WTC11 (cell line): ENCODE measurements at regions not wholly inside any gene's neighbourhood (a gene's known extent, or its start where the extent isn't known, plus 50 kb on each side); places are given as distances from the start of the nearest gene placed in this dataset.
"Not testable (repeated sequence)": the region's sequence is repeated elsewhere in the genome, so short reads cannot be mapped to it uniquely, and the experiment has no call there.

Source experiments
- ATAC-seq: fragments of 200-7000 bp; cut with Tn5 transposase; 2 replicates; pipeline ENCODE4 v1.10.0; 2021; ENCODE audit warnings: mild to moderate bottlenecking, moderate library complexity
- CTCF ChIA-PET: fragments of 300-600 bp; sonication (Branson Sonifier 250); formaldehyde crosslinking; loops from one replicate; lab custom pipeline; 2021; ENCODE audit warnings: antibody characterized with exemption; lab: Charles Lee
- POLR2A ChIA-PET: fragments of 350-600 bp; sonication (Branson Sonifier 250); formaldehyde crosslinking; loops from one replicate; lab custom pipeline; 2021; ENCODE audit warnings: antibody characterized with exemption; lab: Charles Lee
- DNase-seq: peaks from one replicate; pipeline ENCODE4 v3.0.0; 2021; ENCODE audit warnings: low spot score
- H3K27ac Mint-ChIP-seq: 2 replicates; pipeline ENCODE4 v1.8.0; 2021; ENCODE audit warnings: mixed read lengths
- H3K27me3 Mint-ChIP-seq: 2 replicates; pipeline ENCODE4 v1.8.0; 2021; ENCODE audit warnings: low read depth, mild to moderate bottlenecking, moderate library complexity, mixed read lengths
- H3K36me3 Mint-ChIP-seq: 2 replicates; pipeline ENCODE4 v1.8.0; 2021; ENCODE audit warnings: mixed read lengths
- H3K4me1 Mint-ChIP-seq: 2 replicates; pipeline ENCODE4 v1.8.0; 2022; ENCODE audit warnings: mixed read lengths
- H3K4me3 Mint-ChIP-seq: 2 replicates; pipeline ENCODE4 v1.8.0; 2021; ENCODE audit warnings: mild to moderate bottlenecking, moderate library complexity, mixed read lengths
- H3K9me3 Mint-ChIP-seq: 2 replicates; pipeline ENCODE4 v1.8.0; 2021; ENCODE audit warnings: mixed read lengths

DNA sequence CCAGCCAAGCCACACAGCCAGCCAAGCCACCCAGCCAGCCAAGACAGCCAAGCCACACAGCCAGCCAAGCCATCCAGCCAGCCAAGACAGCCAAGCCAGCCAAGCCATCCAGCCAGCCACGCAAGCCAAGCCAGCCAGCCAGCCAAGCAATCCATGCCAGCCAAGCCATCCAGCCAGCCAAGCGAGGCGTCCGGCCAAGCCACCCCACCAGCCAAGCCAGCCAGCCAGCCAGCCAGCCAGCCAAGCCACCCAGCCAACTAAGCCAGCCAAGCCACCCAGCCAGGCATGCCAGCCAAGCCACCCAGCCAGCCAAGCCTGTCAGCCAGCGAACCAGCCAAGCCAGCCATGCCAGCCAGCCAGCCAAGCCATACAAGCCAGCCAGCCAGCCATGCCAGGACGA is 1601.8 kb downstream of the RPIA start:
- H3K4me3 Mint-ChIP-seq, DNase-seq, H3K9me3 Mint-ChIP-seq, ATAC-seq, POLR2A ChIA-PET, CTCF ChIA-PET, H3K36me3 Mint-ChIP-seq, H3K27ac Mint-ChIP-seq, H3K27me3 Mint-ChIP-seq, H3K4me1 Mint-ChIP-seq: not testable (repeated sequence)

DNA sequence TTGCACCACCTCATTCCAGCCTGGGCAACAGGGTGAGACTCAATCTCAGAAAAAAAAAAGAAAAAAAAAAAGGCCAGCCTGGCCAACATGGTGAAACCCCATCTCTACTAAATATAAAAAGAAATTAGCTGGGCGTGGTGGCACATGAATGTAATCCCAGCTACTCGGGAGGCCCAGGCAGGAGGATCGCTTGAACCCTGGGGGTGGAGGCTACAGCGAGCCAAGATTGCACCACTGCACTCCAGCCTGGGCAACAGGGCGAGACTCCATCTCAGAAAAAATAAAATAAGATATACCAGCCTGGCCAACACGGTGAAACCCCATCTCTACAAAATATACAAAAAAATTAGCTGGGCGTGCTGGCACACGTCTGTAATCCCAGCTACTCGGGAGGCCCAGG is 1602.3 kb downstream of the RPIA start:
- H3K27me3 Mint-ChIP-seq, H3K27ac Mint-ChIP-seq, H3K4me1 Mint-ChIP-seq, CTCF ChIA-PET, POLR2A ChIA-PET, DNase-seq, H3K4me3 Mint-ChIP-seq, ATAC-seq, H3K36me3 Mint-ChIP-seq, H3K9me3 Mint-ChIP-seq: not testable (repeated sequence)

DNA sequence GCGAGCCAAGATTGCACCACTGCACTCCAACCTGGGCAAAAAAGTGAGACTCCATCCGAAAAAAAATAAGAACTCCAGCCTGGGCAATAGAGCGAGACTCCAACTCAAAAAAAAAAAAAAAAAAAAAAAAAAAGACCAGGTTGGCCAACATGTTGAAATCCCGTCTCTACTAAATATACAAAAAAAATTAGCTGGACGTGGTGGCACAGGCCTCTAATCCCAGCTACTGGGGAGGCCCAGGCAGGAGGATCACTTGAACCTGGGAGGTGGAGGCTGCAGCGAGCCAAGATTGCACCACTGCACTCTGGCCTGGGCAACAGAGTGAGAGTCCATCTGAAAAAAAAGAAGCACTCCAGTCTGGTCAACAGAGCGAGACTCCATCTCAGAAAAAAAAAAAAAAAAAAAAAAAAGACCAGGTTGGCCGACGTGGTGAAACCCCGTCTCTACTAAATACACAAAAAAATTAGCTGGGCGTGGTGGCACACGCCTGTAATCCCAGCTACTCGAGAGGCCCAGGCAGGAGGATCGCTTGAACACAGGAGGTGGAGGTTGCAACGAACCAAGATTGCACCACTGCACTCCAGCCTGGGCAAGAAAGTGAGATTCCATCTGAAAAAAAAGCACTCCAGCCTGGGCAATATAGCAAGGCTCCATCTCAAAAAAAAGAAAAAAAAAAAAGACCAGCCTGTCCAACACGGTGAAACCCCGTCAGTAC is 1603.7 kb downstream of the RPIA start:
- DNase-seq, H3K27me3 Mint-ChIP-seq, H3K27ac Mint-ChIP-seq, H3K9me3 Mint-ChIP-seq, H3K4me3 Mint-ChIP-seq, H3K4me1 Mint-ChIP-seq, ATAC-seq, CTCF ChIA-PET, POLR2A ChIA-PET: not testable (repeated sequence)
- peaks cover 11% of the 10 kb centered on the region for H3K36me3 Mint-ChIP-seq

DNA sequence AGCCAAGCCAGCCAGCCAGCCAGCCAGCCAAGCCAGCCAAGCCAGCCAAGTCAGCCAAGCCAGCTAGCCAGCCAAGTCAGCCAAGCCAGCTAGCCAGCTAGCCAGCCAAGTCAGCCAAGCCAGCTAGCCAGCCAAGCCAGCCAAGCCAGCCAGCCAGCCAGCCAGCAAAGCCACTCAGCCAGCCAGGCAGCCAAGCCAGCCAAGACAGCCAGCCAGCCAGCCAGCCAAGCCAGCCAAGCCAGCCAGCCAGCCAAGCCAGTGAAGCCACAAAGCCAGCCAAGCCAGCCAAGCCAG is 1605.0 kb downstream of the RPIA start:
- peaks cover 11% of the 10 kb centered on the region for H3K36me3 Mint-ChIP-seq
- H3K4me1 Mint-ChIP-seq, POLR2A ChIA-PET, DNase-seq, H3K27ac Mint-ChIP-seq, ATAC-seq, H3K27me3 Mint-ChIP-seq, H3K9me3 Mint-ChIP-seq, CTCF ChIA-PET, H3K4me3 Mint-ChIP-seq: not testable (repeated sequence)

- DNase-seq, CTCF ChIA-PET, H3K27ac Mint-ChIP-seq, H3K4me1 Mint-ChIP-seq, H3K27me3 Mint-ChIP-seq, H3K9me3 Mint-ChIP-seq, POLR2A ChIA-PET, ATAC-seq, H3K4me3 Mint-ChIP-seq: not testable (repeated sequence)
- peaks cover 11% of the 10 kb centered on the region for H3K36me3 Mint-ChIP-seq
Observed at GRCh38 chr2:90297701-90298100, 1606.2 kb downstream of the RPIA start.

DNA sequence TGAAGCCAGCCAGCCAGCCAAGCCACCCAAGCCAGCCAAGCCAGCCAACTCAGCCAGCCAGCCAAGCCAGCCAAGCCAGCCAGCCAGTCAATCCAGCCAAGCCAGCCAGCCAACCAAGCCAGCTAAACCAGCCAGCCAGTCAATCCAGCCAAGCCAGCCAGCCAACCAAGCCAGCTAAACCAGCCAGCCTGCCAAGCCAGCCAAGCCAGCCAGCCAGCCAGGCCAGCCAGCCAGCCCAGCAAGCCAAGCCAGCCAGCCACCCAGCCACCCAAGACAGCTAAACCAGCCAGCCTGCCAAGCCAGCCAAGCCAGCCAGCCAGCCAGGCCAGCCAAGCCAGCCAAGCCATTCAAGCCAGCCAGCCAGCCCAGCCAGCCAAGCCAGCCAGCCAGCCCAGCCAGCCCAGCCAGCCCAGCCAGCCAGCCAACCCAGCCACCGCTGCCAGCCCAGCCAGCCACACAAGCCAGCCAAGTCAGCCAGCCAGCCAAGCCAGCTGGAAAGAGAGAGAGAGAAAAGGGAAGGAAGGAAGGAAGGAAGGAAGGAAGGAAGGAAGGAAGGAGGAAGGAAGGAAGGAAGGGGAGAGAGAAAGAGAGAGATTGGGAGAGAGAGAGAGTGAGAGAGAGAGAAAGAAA is 1606.8 kb downstream of the RPIA start:
- CTCF ChIA-PET, H3K27me3 Mint-ChIP-seq, H3K9me3 Mint-ChIP-seq, POLR2A ChIA-PET, H3K4me1 Mint-ChIP-seq, H3K4me3 Mint-ChIP-seq, ATAC-seq, DNase-seq, H3K27ac Mint-ChIP-seq: not testable (repeated sequence)
- peaks cover 11% of the 10 kb centered on the region for H3K36me3 Mint-ChIP-seq

GRCh38 chr2:90298983-90299382 is 1607.5 kb downstream of the RPIA start:
- H3K27me3 Mint-ChIP-seq, H3K4me1 Mint-ChIP-seq, H3K4me3 Mint-ChIP-seq, POLR2A ChIA-PET, CTCF ChIA-PET, ATAC-seq, H3K9me3 Mint-ChIP-seq, H3K27ac Mint-ChIP-seq, DNase-seq: not testable (repeated sequence)
- peaks cover 11% of the 10 kb centered on the region for H3K36me3 Mint-ChIP-seq

DNA sequence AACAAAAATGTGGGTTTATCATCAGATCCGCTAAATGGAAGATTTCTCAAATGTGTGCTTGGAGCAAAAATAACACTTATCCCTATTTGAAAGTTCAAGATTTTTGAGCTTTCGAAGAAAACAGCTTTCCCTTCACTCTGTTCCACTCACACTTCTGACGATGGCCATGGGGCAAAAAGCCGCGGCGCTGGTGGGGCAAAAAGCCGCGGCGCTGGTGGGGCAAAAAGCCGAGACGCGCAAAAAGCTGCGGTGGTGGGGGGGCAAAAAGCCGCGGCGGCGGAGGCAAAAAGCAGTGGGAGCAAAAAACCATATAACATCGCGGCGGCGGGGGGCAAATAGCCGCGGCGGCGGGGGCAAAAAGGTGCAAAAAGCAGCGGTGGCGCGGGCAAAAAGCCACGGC is 1631.5 kb downstream of the RPIA start:
- H3K27me3 Mint-ChIP-seq, H3K27ac Mint-ChIP-seq, H3K4me1 Mint-ChIP-seq, H3K4me3 Mint-ChIP-seq, DNase-seq, ATAC-seq, H3K36me3 Mint-ChIP-seq, H3K9me3 Mint-ChIP-seq, POLR2A ChIA-PET: not testable (repeated sequence)
- CTCF ChIA-PET, result interaction anchor here (1.1 kb wide), 1 partner anchor 1156 kb away, joined by 4 read pairs; no protein-coding TSS in a partner anchor

- H3K27me3 Mint-ChIP-seq, POLR2A ChIA-PET, H3K4me1 Mint-ChIP-seq, H3K27ac Mint-ChIP-seq, H3K9me3 Mint-ChIP-seq, H3K36me3 Mint-ChIP-seq, H3K4me3 Mint-ChIP-seq, ATAC-seq: not testable (repeated sequence)
- peak; percentile 11 for DNase-seq
- CTCF ChIA-PET, result interaction anchor here (1.1 kb wide), 1 partner anchor 1155 kb away, joined by 4 read pairs; no protein-coding TSS in a partner anchor
Observed at GRCh38 chr2:90323612-90324558, 1632.4 kb downstream of the RPIA start.

GRCh38 chr2:90324672-90325071 is 1633.2 kb downstream of the RPIA start:
- H3K9me3 Mint-ChIP-seq, ATAC-seq, CTCF ChIA-PET, POLR2A ChIA-PET, H3K27me3 Mint-ChIP-seq, H3K4me1 Mint-ChIP-seq, H3K4me3 Mint-ChIP-seq, H3K27ac Mint-ChIP-seq, DNase-seq, H3K36me3 Mint-ChIP-seq: not testable (repeated sequence)

GRCh38 chr2:90325796-90326353 is 1634.4 kb downstream of the RPIA start:
- H3K4me1 Mint-ChIP-seq, H3K27me3 Mint-ChIP-seq, H3K36me3 Mint-ChIP-seq, POLR2A ChIA-PET, ATAC-seq, H3K9me3 Mint-ChIP-seq, H3K4me3 Mint-ChIP-seq, H3K27ac Mint-ChIP-seq, CTCF ChIA-PET, DNase-seq: not testable (repeated sequence)

DNA sequence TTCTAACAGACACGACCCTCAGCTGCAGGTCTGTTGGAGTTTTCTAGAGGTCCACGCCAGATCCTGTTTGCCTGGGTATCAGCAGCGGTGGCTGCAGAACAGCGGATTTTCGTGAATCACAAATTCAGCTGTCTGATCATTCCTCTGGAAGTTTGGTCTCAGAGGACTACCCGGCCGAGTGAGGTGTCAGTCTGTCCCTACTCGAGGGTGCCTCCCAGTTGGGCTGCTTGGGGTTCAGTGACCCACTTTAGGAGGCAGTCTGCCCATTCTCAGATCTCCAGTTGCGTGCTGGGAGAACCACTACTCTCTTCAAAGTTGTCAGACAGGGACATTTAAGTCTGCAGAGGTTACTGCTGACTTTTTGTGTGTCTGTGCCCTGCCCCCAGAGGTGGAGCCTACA is 1664.1 kb downstream of the RPIA start:
- DNase-seq, H3K27me3 Mint-ChIP-seq, H3K4me3 Mint-ChIP-seq, POLR2A ChIA-PET, H3K27ac Mint-ChIP-seq, CTCF ChIA-PET, ATAC-seq, H3K4me1 Mint-ChIP-seq: not testable (repeated sequence)
- H3K9me3 Mint-ChIP-seq, result peaks cover 17% of the 10 kb centered on the region
- H3K36me3 Mint-ChIP-seq, result peaks cover 16% of the 10 kb centered on the region
